ENCODE measurements at regions not wholly inside any gene's neighbourhood (a gene's known extent, or its start where the extent isn't known, plus 50 kb on each side); places are given as distances from the start of the nearest gene placed in this dataset.

- Histone ChIP-seq H3K36me3 (no peaks in the 10 kb centered on the region), H3K27me3 (no peaks in the 10 kb centered on the region), H3K9me3 (no peaks in the 10 kb centered on the region), H3K27ac (no peak overlapping the region), H3K4me3 (no peak overlapping the region), H3K4me1 (no peaks in the 10 kb centered on the region)
- intact Hi-C loops (cut with DNase I): no loop called here
- no peak for ATAC-seq
- DNase-seq: no peak
- TF ChIP-seq POLR2A (IDR thresholded peaks at IDR 0.05) (no peak), CTCF (IDR thresholded peaks at IDR 0.05) (no peak)
- WGBS (ENCODE audit: insufficient coverage, low coverage, low lambda C conversion rate, missing lambda C conversion rate): 48% methylated on average over 3 of the region's 3 CpGs
Measured at GRCh38 chr5:103886826-103887225, 324.2 kb upstream of the NUDT12 start.

- no peak overlapping the region for H3K4me3 ChIP-seq
- 61% methylated on average over 1 of the region's 1 CpG for WGBS (ENCODE audit: insufficient coverage, low coverage, low lambda C conversion rate, missing lambda C conversion rate)
- H3K9me3 ChIP-seq: no peaks in the 10 kb centered on the region
- no peak for DNase-seq
- TF ChIP-seq CTCF (IDR thresholded peaks at IDR 0.05): no peak
- TF ChIP-seq POLR2A (IDR thresholded peaks at IDR 0.05): no peak
- no peak overlapping the region for H3K27ac ChIP-seq
- H3K4me1 ChIP-seq: no peaks in the 10 kb centered on the region
- intact Hi-C loops (cut with DNase I): no loop called here
- H3K36me3 ChIP-seq: no peaks in the 10 kb centered on the region
- no peaks in the 10 kb centered on the region for H3K27me3 ChIP-seq
- ATAC-seq: no peak
Measured at GRCh38 chr5:103883143-103883542, 320.6 kb upstream of the NUDT12 start.

- no peaks in the 10 kb centered on the region for H3K4me1 ChIP-seq
- TF ChIP-seq POLR2A (IDR thresholded peaks at IDR 0.05) (no peak), CTCF (IDR thresholded peaks at IDR 0.05) (no peak)
- intact Hi-C loops (cut with DNase I): no loop called here
- no peak overlapping the region for H3K27ac ChIP-seq
- DNase-seq (no peak), ATAC-seq (no peak)
- no peaks in the 10 kb centered on the region for H3K36me3 ChIP-seq
- H3K27me3 ChIP-seq: no peaks in the 10 kb centered on the region
- no peak overlapping the region for H3K4me3 ChIP-seq
- WGBS (ENCODE audit: insufficient coverage, low coverage, low lambda C conversion rate, missing lambda C conversion rate): 75% methylated on average over 1 of the region's 1 CpG
- no peaks in the 10 kb centered on the region for H3K9me3 ChIP-seq
Measured at GRCh38 chr5:103881560-103881959, 319.0 kb upstream of the NUDT12 start.

GRCh38 chr5:103867857-103868598 lies 305.4 kb upstream of the NUDT12 start:
- WGBS (ENCODE audit: insufficient coverage, low coverage, low lambda C conversion rate, missing lambda C conversion rate): 66% methylated on average over 4 of the region's 5 CpGs
- Histone ChIP-seq H3K4me1 (no peaks in the 10 kb centered on the region), H3K9me3 (no peaks in the 10 kb centered on the region), H3K27ac (no peak overlapping the region), H3K36me3 (no peaks in the 10 kb centered on the region), H3K4me3 (no peak overlapping the region), H3K27me3 (no peaks in the 10 kb centered on the region)
- TF ChIP-seq CTCF (IDR thresholded peaks at IDR 0.05) (no peak), POLR2A (IDR thresholded peaks at IDR 0.05) (no peak)
- DNase-seq: no peak
- no peak for ATAC-seq
- intact Hi-C loops (cut with DNase I): no loop called here

Data from right lobe of liver (tissue), 6 donors.